Stimulated activated CD4-positive, alpha-beta T cell treated with anti-CD3 and anti-CD28 coated beads, Interleukin-1b, Interleukin-23, amount 100 ng/mL, for 48 hours (primary cell): ENCODE measurements at regions not wholly inside any gene's neighbourhood (a gene's known extent, or its start where the extent isn't known, plus 50 kb on each side); places are given as distances from the start of the nearest gene placed in this dataset.

Experiments
- DNase-seq: peaks from one replicate; pipeline ENCODE4 v3.0.0-alpha.2; 2020

- DNase-seq: no peak
These were observed 86.2 kb upstream of the LINC01488 start for GRCh38 chr11:69395287-69395686.

- DNase-seq: no peak
These were observed 85.2 kb upstream of the LINC01488 start for GRCh38 chr11:69396051-69396947.

GRCh38 chr11:69396948-69397307 lies 84.5 kb upstream of the LINC01488 start:
- no peak for DNase-seq

- DNase-seq: no peak
These were observed 83.7 kb upstream of the LINC01488 start for GRCh38 chr11:69397732-69398131.

GRCh38 chr11:69398529-69399492 lies 82.7 kb upstream of the LINC01488 start:
- no peak for DNase-seq

GRCh38 chr11:69400140-69400539 lies 81.3 kb upstream of the LINC01488 start:
- no peak for DNase-seq

GRCh38 chr11:69400771-69401590 lies 80.5 kb upstream of the LINC01488 start:
- DNase-seq: no peak

GRCh38 chr11:69401715-69402114 lies 79.7 kb upstream of the LINC01488 start:
- DNase-seq: no peak

GRCh38 chr11:69402251-69402887 lies 79.1 kb upstream of the LINC01488 start:
- no peak for DNase-seq

GRCh38 chr11:69403556-69404215 lies 77.8 kb upstream of the LINC01488 start:
- DNase-seq: no peak

GRCh38 chr11:69406060-69406459 lies 75.4 kb upstream of the LINC01488 start:
- DNase-seq: no peak

GRCh38 chr11:69409812-69410645 lies 71.4 kb upstream of the LINC01488 start:
- DNase-seq: no peak

GRCh38 chr11:69411257-69411924 lies 70.1 kb upstream of the LINC01488 start:
- DNase-seq: no peak

- no peak for DNase-seq
These were observed 68.3 kb upstream of the LINC01488 start for GRCh38 chr11:69413015-69413801.

- DNase-seq: no peak
These were observed 67.5 kb upstream of the LINC01488 start for GRCh38 chr11:69413993-69414392.

GRCh38 chr11:69414773-69415187 lies 66.7 kb upstream of the LINC01488 start:
- no peak for DNase-seq

GRCh38 chr11:69415411-69416142 lies 65.9 kb upstream of the LINC01488 start:
- DNase-seq: no peak

GRCh38 chr11:69416143-69416515 lies 65.3 kb upstream of the LINC01488 start:
- DNase-seq: no peak
